HL-60 (cell line): ENCODE measurements at regions not wholly inside any gene's neighbourhood (a gene's known extent, or its start where the extent isn't known, plus 50 kb on each side); places are given as distances from the start of the nearest gene placed in this dataset.

Experiments
- DNase-seq, 2 experiments: peaks; one replicate each; pipeline ENCODE4 v3.0.0-alpha.2; 2010 to 2020; ENCODE audit warnings: low read depth in 1 of 2, low spot score in 1 of 2
- H3K27ac ChIP-seq: fragments of 250-450 bp; sonication (Bioruptor Pico); replicated peaks from 2 replicates; pipeline ENCODE4 v1.5.1; 2020; ENCODE audit warnings: mild to moderate bottlenecking, moderate library complexity
- H3K27me3 ChIP-seq: fragments of 250-450 bp; sonication (Bioruptor Pico); 2 replicates; pipeline ENCODE4 v1.5.1; 2021; ENCODE audit warnings: mild to moderate bottlenecking, moderate library complexity; ENCODE audit not compliant: insufficient read depth, poor library complexity, severe bottlenecking
- H3K4me3 ChIP-seq: replicated peaks from 2 replicates; pipeline ENCODE4 v1.5.1; 2011; ENCODE audit warnings: mild to moderate bottlenecking, control low read depth, low read length; ENCODE audit not compliant: insufficient read depth
- GABPA ChIP-seq: IDR thresholded peaks from 2 replicates; pipeline ENCODE4 v1.6.1; 2012; ENCODE audit warnings: low read depth
- POLR2AphosphoS5 ChIP-seq: IDR thresholded peaks from 2 replicates; pipeline ENCODE4 v1.6.1; 2012; ENCODE audit warnings: low read depth
- SPI1 ChIP-seq: IDR thresholded peaks from 2 replicates; pipeline ENCODE4 v1.6.1; 2012; ENCODE audit warnings: low read depth, mild to moderate bottlenecking, borderline replicate concordance
- TF ChIP-seq, protein P1 (sequence below): IDR thresholded peaks from 2 replicates; pipeline ENCODE4 v1.6.1; 2012; ENCODE audit warnings: low read depth; ENCODE audit not compliant: insufficient replicate concordance
- TF ChIP-seq, protein P2 (sequence below): IDR thresholded peaks from one replicate; pipeline ENCODE4 v1.5.1; 2011; ENCODE audit warnings: low read length, control low read depth, inconsistent platforms; ENCODE audit not compliant: insufficient read depth

GRCh38 chr5:164449460-164449859, 944.0 kb downstream of the MAT2B start:
- Histone ChIP-seq H3K4me3 (no peak overlapping the region), H3K27ac (no peak overlapping the region), H3K27me3 (no peaks in the 10 kb centered on the region)
- TF ChIP-seq SPI1, result no peak
- TF ChIP-seq, protein P1, sequence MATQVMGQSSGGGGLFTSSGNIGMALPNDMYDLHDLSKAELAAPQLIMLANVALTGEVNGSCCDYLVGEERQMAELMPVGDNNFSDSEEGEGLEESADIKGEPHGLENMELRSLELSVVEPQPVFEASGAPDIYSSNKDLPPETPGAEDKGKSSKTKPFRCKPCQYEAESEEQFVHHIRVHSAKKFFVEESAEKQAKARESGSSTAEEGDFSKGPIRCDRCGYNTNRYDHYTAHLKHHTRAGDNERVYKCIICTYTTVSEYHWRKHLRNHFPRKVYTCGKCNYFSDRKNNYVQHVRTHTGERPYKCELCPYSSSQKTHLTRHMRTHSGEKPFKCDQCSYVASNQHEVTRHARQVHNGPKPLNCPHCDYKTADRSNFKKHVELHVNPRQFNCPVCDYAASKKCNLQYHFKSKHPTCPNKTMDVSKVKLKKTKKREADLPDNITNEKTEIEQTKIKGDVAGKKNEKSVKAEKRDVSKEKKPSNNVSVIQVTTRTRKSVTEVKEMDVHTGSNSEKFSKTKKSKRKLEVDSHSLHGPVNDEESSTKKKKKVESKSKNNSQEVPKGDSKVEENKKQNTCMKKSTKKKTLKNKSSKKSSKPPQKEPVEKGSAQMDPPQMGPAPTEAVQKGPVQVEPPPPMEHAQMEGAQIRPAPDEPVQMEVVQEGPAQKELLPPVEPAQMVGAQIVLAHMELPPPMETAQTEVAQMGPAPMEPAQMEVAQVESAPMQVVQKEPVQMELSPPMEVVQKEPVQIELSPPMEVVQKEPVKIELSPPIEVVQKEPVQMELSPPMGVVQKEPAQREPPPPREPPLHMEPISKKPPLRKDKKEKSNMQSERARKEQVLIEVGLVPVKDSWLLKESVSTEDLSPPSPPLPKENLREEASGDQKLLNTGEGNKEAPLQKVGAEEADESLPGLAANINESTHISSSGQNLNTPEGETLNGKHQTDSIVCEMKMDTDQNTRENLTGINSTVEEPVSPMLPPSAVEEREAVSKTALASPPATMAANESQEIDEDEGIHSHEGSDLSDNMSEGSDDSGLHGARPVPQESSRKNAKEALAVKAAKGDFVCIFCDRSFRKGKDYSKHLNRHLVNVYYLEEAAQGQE, result no peak
- TF ChIP-seq, protein P2, sequence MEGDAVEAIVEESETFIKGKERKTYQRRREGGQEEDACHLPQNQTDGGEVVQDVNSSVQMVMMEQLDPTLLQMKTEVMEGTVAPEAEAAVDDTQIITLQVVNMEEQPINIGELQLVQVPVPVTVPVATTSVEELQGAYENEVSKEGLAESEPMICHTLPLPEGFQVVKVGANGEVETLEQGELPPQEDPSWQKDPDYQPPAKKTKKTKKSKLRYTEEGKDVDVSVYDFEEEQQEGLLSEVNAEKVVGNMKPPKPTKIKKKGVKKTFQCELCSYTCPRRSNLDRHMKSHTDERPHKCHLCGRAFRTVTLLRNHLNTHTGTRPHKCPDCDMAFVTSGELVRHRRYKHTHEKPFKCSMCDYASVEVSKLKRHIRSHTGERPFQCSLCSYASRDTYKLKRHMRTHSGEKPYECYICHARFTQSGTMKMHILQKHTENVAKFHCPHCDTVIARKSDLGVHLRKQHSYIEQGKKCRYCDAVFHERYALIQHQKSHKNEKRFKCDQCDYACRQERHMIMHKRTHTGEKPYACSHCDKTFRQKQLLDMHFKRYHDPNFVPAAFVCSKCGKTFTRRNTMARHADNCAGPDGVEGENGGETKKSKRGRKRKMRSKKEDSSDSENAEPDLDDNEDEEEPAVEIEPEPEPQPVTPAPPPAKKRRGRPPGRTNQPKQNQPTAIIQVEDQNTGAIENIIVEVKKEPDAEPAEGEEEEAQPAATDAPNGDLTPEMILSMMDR, result no peak
- no peak for TF ChIP-seq GABPA
- no peak for TF ChIP-seq POLR2AphosphoS5
- DNase-seq, result no peak

DNA sequence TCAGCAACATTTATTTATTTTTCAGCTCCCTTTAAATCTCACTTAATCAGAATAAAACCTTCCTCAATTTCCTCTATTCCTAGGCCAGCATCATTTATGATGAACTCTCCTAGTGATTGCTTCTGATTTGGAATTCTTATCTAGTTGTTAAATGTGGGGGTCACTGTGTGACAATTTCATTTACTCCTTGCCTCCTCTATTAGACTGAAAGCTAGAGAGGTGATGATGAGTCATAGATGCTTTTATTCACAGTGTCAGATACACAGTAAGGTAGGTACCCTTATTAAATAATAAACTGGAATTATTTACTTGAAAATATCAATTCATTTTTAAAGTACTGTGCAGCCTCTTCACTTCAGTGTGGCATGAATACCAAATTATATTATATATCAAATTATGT, 960.6 kb downstream of the MAT2B start:
- Histone ChIP-seq H3K4me3 (no peak overlapping the region), H3K27ac (no peak overlapping the region), H3K27me3 (no peaks in the 10 kb centered on the region)
- DNase-seq, result no peak
- TF ChIP-seq SPI1 (no peak), POLR2AphosphoS5 (no peak), GABPA (no peak)
- TF ChIP-seq, protein P1, result no peak
- TF ChIP-seq, protein P2, result no peak

DNA sequence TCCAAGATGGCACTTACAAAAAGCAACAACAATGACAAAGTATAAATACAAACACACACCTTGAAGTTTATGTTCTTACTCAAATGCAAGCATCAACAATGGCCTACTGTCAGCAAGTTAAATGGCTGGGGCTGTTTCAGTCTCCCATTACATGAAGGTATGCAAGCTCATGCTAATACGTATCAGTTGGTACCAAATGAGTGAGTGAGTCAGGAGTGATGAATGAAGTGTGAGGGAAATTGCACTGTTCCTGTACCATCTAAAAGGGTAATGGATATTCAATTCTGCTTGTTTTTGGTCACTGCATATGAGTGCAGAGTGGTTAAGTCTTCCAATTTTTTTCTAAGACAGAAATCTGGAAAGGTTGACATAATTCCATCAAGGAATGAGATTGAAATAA, 964.9 kb downstream of the MAT2B start:
- no peak for TF ChIP-seq GABPA
- TF ChIP-seq SPI1, result no peak
- TF ChIP-seq, protein P2, result no peak
- no peak for TF ChIP-seq POLR2AphosphoS5
- TF ChIP-seq, protein P1, result no peak
- DNase-seq, result no peak
- H3K4me3 ChIP-seq, result no peak overlapping the region

More for the DNA sequence above, 964.9 kb downstream of the MAT2B start:
- Histone ChIP-seq H3K27me3 (no peaks in the 10 kb centered on the region), H3K27ac (no peak overlapping the region)
